ENCODE measurements at regions not wholly inside any gene's neighbourhood (a gene's known extent, or its start where the extent isn't known, plus 50 kb on each side); places are given as distances from the start of the nearest gene placed in this dataset.

DNA sequence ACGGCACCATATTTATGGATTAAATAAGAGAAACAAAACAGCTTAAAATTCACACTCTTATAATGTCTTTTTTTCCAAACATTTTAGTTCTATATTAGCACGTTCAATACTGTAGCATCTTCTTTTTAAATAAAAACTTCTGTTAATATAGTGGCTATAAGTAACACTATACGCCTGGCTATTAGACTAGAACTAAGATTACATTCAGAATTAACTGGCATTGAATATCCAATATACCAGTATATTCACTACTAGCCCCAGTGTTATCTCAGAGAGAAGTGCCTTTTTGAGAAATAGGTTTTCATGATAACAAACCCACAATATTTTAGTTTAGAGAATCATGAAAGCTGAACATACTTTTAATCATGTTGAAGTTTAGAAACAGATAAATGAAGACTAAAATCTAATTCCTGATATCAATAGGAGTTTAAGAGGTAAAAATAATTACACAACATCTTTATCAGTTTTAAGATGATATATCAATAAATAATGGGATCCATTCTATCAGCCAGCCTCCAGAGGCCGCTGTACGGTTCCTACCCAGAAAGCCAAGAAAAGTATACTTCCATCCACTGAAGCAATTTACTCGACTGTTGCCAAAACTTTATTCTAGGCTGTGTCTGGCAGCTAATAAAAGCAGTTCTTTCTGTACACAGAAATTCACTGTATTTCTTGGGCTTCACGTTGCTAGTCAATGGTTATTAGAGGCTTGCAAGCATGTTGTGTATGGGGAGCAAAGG, 1113.4 kb upstream of the MIR17HG start:
- Mint-ChIP-seq H3K4me3 (no peak overlapping the region), H3K27me3 (no peaks in the 10 kb centered on the region), H3K4me1 (no peaks in the 10 kb centered on the region), H3K27ac (no peak overlapping the region), H3K36me3 (ENCODE audit: low read depth) (no peaks in the 10 kb centered on the region)
- no peak for DNase-seq
- no peak for ATAC-seq
- no peaks in the 10 kb centered on the region for H3K9me3 ChIP-seq (ENCODE audit: control insufficient read depth, low read length, poor library complexity, severe bottlenecking)

DNA sequence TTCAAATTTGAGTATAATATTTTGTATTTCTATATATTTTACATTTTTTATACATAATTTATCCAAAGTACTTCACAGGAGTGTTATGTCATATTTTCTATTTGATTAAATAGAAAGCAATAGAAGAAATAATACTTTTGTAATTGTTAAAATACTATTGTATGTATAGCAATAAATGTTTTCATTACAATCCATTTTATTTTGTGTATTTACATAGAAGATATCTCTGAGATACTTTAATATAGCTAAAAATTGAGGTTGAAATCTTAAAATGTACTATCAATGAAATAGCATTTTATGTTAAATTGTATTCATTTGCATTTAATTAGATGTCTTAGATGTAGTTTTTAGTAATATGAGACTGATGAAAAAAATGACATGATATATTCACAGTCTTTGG, 1109.6 kb upstream of the MIR17HG start:
- H3K4me1 Mint-ChIP-seq = no peaks in the 10 kb centered on the region
- no peak for ATAC-seq
- no peaks in the 10 kb centered on the region for H3K27me3 Mint-ChIP-seq
- no peaks in the 10 kb centered on the region for H3K9me3 ChIP-seq (ENCODE audit: control insufficient read depth, low read length, poor library complexity, severe bottlenecking)
- H3K36me3 Mint-ChIP-seq (ENCODE audit: low read depth) = no peaks in the 10 kb centered on the region
- no peak overlapping the region for H3K27ac Mint-ChIP-seq
- DNase-seq = no peak
- H3K4me3 Mint-ChIP-seq = no peak overlapping the region

GRCh38 chr13:90238413-90238812, 1109.1 kb upstream of the MIR17HG start:
- Mint-ChIP-seq H3K4me3 (no peak overlapping the region), H3K36me3 (ENCODE audit: low read depth) (no peaks in the 10 kb centered on the region), H3K27ac (no peak overlapping the region), H3K27me3 (no peaks in the 10 kb centered on the region), H3K4me1 (no peaks in the 10 kb centered on the region)
- DNase-seq = no peak
- no peak for ATAC-seq
- peaks cover 3% of the 10 kb centered on the region for H3K9me3 ChIP-seq (ENCODE audit: control insufficient read depth, low read length, poor library complexity, severe bottlenecking)

- DNase-seq (no peak), ATAC-seq (no peak)
- H3K9me3 ChIP-seq (ENCODE audit: control insufficient read depth, low read length, poor library complexity, severe bottlenecking) = peaks cover 3% of the 10 kb centered on the region
- Mint-ChIP-seq H3K27me3 (no peaks in the 10 kb centered on the region), H3K36me3 (ENCODE audit: low read depth) (no peaks in the 10 kb centered on the region), H3K27ac (no peak overlapping the region), H3K4me1 (no peaks in the 10 kb centered on the region), H3K4me3 (no peak overlapping the region)
Observed at GRCh38 chr13:90239130-90239529, 1108.4 kb upstream of the MIR17HG start.

- no peak overlapping the region for H3K4me3 Mint-ChIP-seq
- H3K27ac Mint-ChIP-seq = no peak overlapping the region
- H3K27me3 Mint-ChIP-seq = no peaks in the 10 kb centered on the region
- peaks cover 3% of the 10 kb centered on the region for H3K9me3 ChIP-seq (ENCODE audit: control insufficient read depth, low read length, poor library complexity, severe bottlenecking)
- ATAC-seq = no peak
- no peak for DNase-seq
- no peaks in the 10 kb centered on the region for H3K4me1 Mint-ChIP-seq
- H3K36me3 Mint-ChIP-seq (ENCODE audit: low read depth) = no peaks in the 10 kb centered on the region
Observed at GRCh38 chr13:90246005-90246404, 1101.5 kb upstream of the MIR17HG start.

- no peak overlapping the region for H3K27ac Mint-ChIP-seq
- H3K4me3 Mint-ChIP-seq = no peak overlapping the region
- peaks cover 3% of the 10 kb centered on the region for H3K9me3 ChIP-seq (ENCODE audit: control insufficient read depth, low read length, poor library complexity, severe bottlenecking)
- no peaks in the 10 kb centered on the region for H3K36me3 Mint-ChIP-seq (ENCODE audit: low read depth)
- H3K4me1 Mint-ChIP-seq = no peaks in the 10 kb centered on the region
- H3K27me3 Mint-ChIP-seq = no peaks in the 10 kb centered on the region
- DNase-seq (no peak), ATAC-seq (no peak)
Observed at GRCh38 chr13:90246687-90247345, 1100.7 kb upstream of the MIR17HG start.

DNA sequence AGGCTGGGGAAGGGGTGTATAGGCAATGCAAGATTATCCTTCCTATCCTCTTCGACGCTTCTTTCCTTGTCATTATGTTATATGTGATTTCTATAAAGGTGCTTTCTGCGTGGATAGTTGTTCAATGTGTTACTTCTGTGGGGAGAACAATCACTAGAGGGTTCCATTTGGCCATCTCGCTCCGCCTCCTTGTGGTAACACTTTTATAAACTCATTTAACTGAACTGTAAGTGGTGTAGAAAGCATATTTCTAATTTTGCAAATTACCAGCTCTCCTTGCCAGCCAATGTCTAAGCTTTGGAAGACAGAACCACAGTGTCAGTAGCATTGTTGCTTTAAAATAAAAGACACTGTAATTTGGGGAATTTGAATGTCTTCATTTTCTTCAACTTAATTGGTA, 1093.7 kb upstream of the MIR17HG start:
- ATAC-seq (no peak), DNase-seq (no peak)
- no peaks in the 10 kb centered on the region for H3K27me3 Mint-ChIP-seq
- H3K4me3 Mint-ChIP-seq = no peak overlapping the region
- H3K9me3 ChIP-seq (ENCODE audit: control insufficient read depth, low read length, poor library complexity, severe bottlenecking) = no peaks in the 10 kb centered on the region
- no peak overlapping the region for H3K27ac Mint-ChIP-seq
- no peaks in the 10 kb centered on the region for H3K4me1 Mint-ChIP-seq
- H3K36me3 Mint-ChIP-seq (ENCODE audit: low read depth) = no peaks in the 10 kb centered on the region

GRCh38 chr13:90254437-90254836, 1093.0 kb upstream of the MIR17HG start:
- no peak overlapping the region for H3K4me3 Mint-ChIP-seq
- H3K36me3 Mint-ChIP-seq (ENCODE audit: low read depth) = no peaks in the 10 kb centered on the region
- no peak for ATAC-seq
- no peak for DNase-seq
- H3K4me1 Mint-ChIP-seq = no peaks in the 10 kb centered on the region
- no peak overlapping the region for H3K27ac Mint-ChIP-seq
- H3K9me3 ChIP-seq (ENCODE audit: control insufficient read depth, low read length, poor library complexity, severe bottlenecking) = no peaks in the 10 kb centered on the region
- no peaks in the 10 kb centered on the region for H3K27me3 Mint-ChIP-seq

- DNase-seq = no peak
- no peaks in the 10 kb centered on the region for H3K27me3 Mint-ChIP-seq
- H3K27ac Mint-ChIP-seq = no peak overlapping the region
- no peak for ATAC-seq
- no peaks in the 10 kb centered on the region for H3K4me1 Mint-ChIP-seq
- no peak overlapping the region for H3K4me3 Mint-ChIP-seq
- H3K36me3 Mint-ChIP-seq (ENCODE audit: low read depth) = no peaks in the 10 kb centered on the region
- no peaks in the 10 kb centered on the region for H3K9me3 ChIP-seq (ENCODE audit: control insufficient read depth, low read length, poor library complexity, severe bottlenecking)
Observed at GRCh38 chr13:90256746-90257145, 1090.7 kb upstream of the MIR17HG start.

DNA sequence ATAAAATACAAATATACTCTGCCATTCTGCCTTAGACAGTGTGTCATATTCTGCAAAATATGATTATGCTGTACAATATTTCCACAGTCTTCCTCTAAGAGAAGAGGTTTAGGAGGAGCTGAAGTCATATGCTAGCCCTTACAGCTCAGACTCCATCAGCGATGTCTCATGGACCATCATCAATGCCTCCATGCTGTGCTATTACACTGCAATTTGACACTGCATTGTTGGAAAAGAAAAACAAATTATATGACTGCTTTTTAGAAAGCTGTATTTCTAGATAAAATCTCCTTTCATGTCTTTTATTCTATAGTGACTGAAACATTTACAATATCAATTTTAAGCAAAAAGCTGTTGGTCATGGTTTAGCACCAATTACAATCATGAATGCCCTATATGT, 1089.4 kb upstream of the MIR17HG start:
- Mint-ChIP-seq H3K36me3 (ENCODE audit: low read depth) (no peaks in the 10 kb centered on the region), H3K27me3 (no peaks in the 10 kb centered on the region), H3K4me3 (no peak overlapping the region), H3K4me1 (no peaks in the 10 kb centered on the region), H3K27ac (no peak overlapping the region)
- no peak for DNase-seq
- no peak for ATAC-seq
- H3K9me3 ChIP-seq (ENCODE audit: control insufficient read depth, low read length, poor library complexity, severe bottlenecking) = no peaks in the 10 kb centered on the region

GRCh38 chr13:90261343-90261742, 1086.1 kb upstream of the MIR17HG start:
- Mint-ChIP-seq H3K27ac (no peak overlapping the region), H3K27me3 (no peaks in the 10 kb centered on the region), H3K4me3 (no peak overlapping the region), H3K4me1 (no peaks in the 10 kb centered on the region), H3K36me3 (ENCODE audit: low read depth) (no peaks in the 10 kb centered on the region)
- no peak for ATAC-seq
- no peaks in the 10 kb centered on the region for H3K9me3 ChIP-seq (ENCODE audit: control insufficient read depth, low read length, poor library complexity, severe bottlenecking)
- DNase-seq = no peak

- H3K4me1 Mint-ChIP-seq = no peaks in the 10 kb centered on the region
- no peak overlapping the region for H3K27ac Mint-ChIP-seq
- H3K9me3 ChIP-seq (ENCODE audit: control insufficient read depth, low read length, poor library complexity, severe bottlenecking) = no peaks in the 10 kb centered on the region
- no peaks in the 10 kb centered on the region for H3K27me3 Mint-ChIP-seq
- H3K4me3 Mint-ChIP-seq = no peak overlapping the region
- ATAC-seq (no peak), DNase-seq (no peak)
- no peaks in the 10 kb centered on the region for H3K36me3 Mint-ChIP-seq (ENCODE audit: low read depth)
Observed at GRCh38 chr13:90270226-90270625, 1077.3 kb upstream of the MIR17HG start.

DNA sequence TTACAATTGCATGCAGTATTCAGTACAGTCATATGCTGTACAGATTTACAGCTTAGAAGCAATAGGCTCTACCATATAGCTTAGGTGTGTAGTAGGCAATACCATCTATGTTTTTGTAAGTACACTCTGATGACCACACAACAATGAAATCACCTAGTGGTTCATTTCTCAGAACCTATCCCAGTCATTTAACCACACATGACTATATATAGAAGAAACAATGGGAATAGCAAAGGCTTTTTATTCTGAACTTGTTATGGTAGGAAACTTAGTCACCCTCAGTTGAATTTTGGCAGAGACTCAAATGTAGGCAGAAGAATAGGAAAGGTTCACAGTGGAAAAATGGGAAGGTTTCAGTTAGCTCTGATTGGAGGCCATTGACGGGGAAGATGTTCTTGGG, 1075.1 kb upstream of the MIR17HG start:
- no peak for ATAC-seq
- Mint-ChIP-seq H3K4me1 (no peaks in the 10 kb centered on the region), H3K27me3 (no peaks in the 10 kb centered on the region)

DNA sequence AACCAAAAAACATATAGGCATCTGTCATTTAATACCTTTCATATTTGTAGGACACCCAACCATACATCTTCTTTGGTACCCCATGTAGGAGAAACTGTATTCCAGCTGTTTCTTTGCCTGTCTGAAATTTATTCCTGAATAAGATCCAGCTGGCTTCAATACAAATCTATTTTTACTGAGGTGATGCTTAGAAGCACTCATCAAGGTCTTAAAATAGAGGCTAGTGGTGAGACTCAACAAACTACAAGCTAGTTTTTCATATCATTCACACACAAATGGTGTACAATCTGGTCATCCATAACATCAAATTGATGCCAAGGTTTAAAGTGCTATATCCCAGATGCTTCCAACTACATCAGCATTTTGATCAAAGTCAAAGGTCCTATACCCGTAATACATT, 1071.3 kb upstream of the MIR17HG start:
- no peaks in the 10 kb centered on the region for H3K27me3 Mint-ChIP-seq
- no peaks in the 10 kb centered on the region for H3K9me3 ChIP-seq (ENCODE audit: control insufficient read depth, low read length, poor library complexity, severe bottlenecking)
- ATAC-seq = no peak
- H3K4me3 Mint-ChIP-seq = no peak overlapping the region
- no peaks in the 10 kb centered on the region for H3K4me1 Mint-ChIP-seq
- H3K27ac Mint-ChIP-seq = no peak overlapping the region
- DNase-seq = no peak
- H3K36me3 Mint-ChIP-seq (ENCODE audit: low read depth) = no peaks in the 10 kb centered on the region

More for the DNA sequence above, 1075.1 kb upstream of the MIR17HG start:
- no peak for DNase-seq
- no peak overlapping the region for H3K4me3 Mint-ChIP-seq
- H3K27ac Mint-ChIP-seq = no peak overlapping the region
- no peaks in the 10 kb centered on the region for H3K9me3 ChIP-seq (ENCODE audit: control insufficient read depth, low read length, poor library complexity, severe bottlenecking)
- H3K36me3 Mint-ChIP-seq (ENCODE audit: low read depth) = no peaks in the 10 kb centered on the region

Measured in T-helper 17 cell (primary cell).